ENCODE measurements at regions not wholly inside any gene's neighbourhood (a gene's known extent, or its start where the extent isn't known, plus 50 kb on each side); places are given as distances from the start of the nearest gene placed in this dataset.

DNA sequence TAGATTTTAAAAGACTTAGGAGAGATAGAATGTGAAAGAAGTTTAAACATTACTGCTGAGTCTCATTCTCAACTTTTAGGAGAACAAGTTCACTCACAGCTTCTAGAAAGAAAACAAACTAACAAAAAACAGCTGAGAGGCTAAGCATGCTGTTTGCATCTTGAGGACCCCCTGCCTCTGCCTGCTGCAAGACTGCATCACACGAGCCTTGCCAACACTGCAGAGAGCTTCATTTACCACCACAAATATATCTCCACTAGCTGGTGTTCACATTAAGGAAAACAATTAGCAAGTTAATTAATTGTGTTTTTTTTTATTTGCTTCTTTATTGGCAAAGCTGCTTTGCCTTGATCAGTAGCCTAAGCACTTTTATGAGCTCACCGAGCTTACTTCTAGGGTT lies 336.6 kb upstream of the KIAA1217 start:
- H3K36me3 Mint-ChIP-seq = no peaks in the 10 kb centered on the region
- H3K27ac Mint-ChIP-seq = no peak overlapping the region
- no peaks in the 10 kb centered on the region for H3K27me3 Mint-ChIP-seq
- H3K4me1 Mint-ChIP-seq = no peaks in the 10 kb centered on the region
- H3K4me3 Mint-ChIP-seq = no peak overlapping the region
- peaks cover 0 to 6% (median 4%) of the 10 kb centered on the region in 3 donors for H3K9me3 Mint-ChIP-seq

DNA sequence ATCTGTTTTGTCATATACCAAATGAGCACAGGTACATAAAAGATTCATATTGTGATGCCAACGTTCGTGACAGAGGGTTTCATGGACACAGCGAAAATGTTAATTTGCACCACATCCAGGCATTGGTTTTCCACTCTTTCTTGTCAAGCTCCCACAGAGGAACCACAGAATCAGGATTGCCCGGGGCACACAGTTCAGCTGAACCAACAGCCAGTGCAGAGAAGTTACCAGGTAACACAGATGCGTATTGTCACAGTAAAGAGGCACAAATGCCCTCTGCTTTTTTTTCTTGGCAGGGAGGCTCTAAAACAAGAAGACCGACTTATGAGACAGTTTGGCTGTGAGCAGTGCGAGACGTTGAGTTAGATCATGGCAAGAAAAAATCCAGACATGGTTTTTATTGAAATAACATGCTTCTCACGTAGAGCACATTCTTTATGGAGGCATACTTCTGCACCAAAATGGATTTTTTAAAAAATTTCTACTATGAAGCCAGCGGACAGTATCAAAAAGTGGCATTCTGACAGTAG lies 331.1 kb upstream of the KIAA1217 start:
- H3K9me3 Mint-ChIP-seq = peaks cover 0 to 4% (median 0%) of the 10 kb centered on the region in 3 donors
- H3K4me3 Mint-ChIP-seq = no peak overlapping the region
- no peak overlapping the region for H3K27ac Mint-ChIP-seq
- no peaks in the 10 kb centered on the region for H3K4me1 Mint-ChIP-seq
- no peaks in the 10 kb centered on the region for H3K27me3 Mint-ChIP-seq
- H3K36me3 Mint-ChIP-seq = peaks cover 3% of the 10 kb centered on the region

- Mint-ChIP-seq H3K4me3 (no peak overlapping the region), H3K27ac (no peak overlapping the region), H3K4me1 (no peaks in the 10 kb centered on the region), H3K9me3 (peaks cover 2 to 9% (median 2%) of the 10 kb centered on the region in 3 donors), H3K36me3 (peaks cover 3% of the 10 kb centered on the region), H3K27me3 (no peaks in the 10 kb centered on the region)
Measured at GRCh38 chr10:23884670-23885069, 324.3 kb upstream of the KIAA1217 start.

DNA sequence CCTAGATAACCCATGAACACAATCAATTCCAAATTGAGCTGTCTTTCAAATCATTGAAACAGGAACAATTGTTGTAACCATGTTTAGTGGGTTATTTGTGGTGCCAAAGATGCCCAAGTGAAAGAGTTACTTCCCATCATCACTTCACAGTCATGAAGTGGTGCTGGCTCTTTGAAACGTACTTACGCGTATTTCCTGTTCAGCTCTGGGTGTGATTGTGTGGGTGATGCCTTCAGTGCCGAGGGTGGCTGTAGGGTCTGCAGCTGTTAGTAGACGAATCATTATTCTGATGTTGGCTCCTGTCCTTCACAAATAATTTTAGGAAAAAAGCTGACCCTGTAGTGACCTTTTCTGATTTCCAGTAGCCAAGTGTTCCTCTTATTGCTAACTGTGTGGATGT lies 323.1 kb upstream of the KIAA1217 start:
- no peaks in the 10 kb centered on the region for H3K4me1 Mint-ChIP-seq
- H3K36me3 Mint-ChIP-seq = peaks cover 3% of the 10 kb centered on the region
- H3K27ac Mint-ChIP-seq = no peak overlapping the region
- no peaks in the 10 kb centered on the region for H3K27me3 Mint-ChIP-seq
- peaks cover 2 to 9% (median 2%) of the 10 kb centered on the region in 3 donors for H3K9me3 Mint-ChIP-seq
- no peak overlapping the region for H3K4me3 Mint-ChIP-seq

- Mint-ChIP-seq H3K36me3 (peaks cover 3% of the 10 kb centered on the region), H3K27ac (no peak overlapping the region), H3K27me3 (no peaks in the 10 kb centered on the region), H3K9me3 (peaks cover 2 to 12% (median 2%) of the 10 kb centered on the region in 3 donors), H3K4me3 (no peak overlapping the region), H3K4me1 (no peaks in the 10 kb centered on the region)
Measured at GRCh38 chr10:23886355-23886754, 322.6 kb upstream of the KIAA1217 start.

- no peak overlapping the region for H3K4me3 Mint-ChIP-seq
- H3K36me3 Mint-ChIP-seq = no peaks in the 10 kb centered on the region
- H3K4me1 Mint-ChIP-seq = no peaks in the 10 kb centered on the region
- no peaks in the 10 kb centered on the region for H3K27me3 Mint-ChIP-seq
- H3K9me3 Mint-ChIP-seq = peaks cover 0 to 9% (median 2%) of the 10 kb centered on the region in 3 donors
- no peak overlapping the region for H3K27ac Mint-ChIP-seq
Measured at GRCh38 chr10:23891301-23891700, 317.6 kb upstream of the KIAA1217 start.

DNA sequence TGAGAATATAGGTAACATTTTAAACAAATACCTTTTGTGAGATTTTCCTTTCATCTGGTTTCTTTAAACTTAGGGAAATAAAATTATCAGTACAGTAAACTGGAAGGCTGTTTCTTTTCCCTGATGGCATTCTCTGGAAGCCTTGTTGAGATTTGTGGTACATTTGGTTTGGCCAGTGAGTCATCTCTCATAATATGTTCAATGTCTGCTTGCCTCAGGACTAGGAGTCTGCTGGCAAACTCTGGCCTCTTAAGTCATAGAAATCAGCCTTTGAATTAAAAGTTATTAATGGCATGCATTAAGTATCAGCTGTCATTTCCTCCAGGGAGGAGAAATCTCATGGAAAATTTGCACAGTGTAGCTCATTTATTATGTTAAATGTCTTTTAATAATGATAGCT lies 316.6 kb upstream of the KIAA1217 start:
- Mint-ChIP-seq H3K36me3 (no peaks in the 10 kb centered on the region), H3K9me3 (peaks cover 0 to 14% (median 2%) of the 10 kb centered on the region in 3 donors), H3K4me1 (no peaks in the 10 kb centered on the region)

GRCh38 chr10:23897267-23897666 lies 311.7 kb upstream of the KIAA1217 start:
- peaks cover 0 to 12% (median 2%) of the 10 kb centered on the region in 3 donors for H3K9me3 Mint-ChIP-seq
- H3K36me3 Mint-ChIP-seq = no peaks in the 10 kb centered on the region
- no peaks in the 10 kb centered on the region for H3K27me3 Mint-ChIP-seq
- H3K4me1 Mint-ChIP-seq = no peaks in the 10 kb centered on the region
- H3K4me3 Mint-ChIP-seq = no peak overlapping the region
- H3K27ac Mint-ChIP-seq = no peak overlapping the region

More for the DNA sequence above, 316.6 kb upstream of the KIAA1217 start:
- Mint-ChIP-seq H3K4me3 (no peak overlapping the region), H3K27ac (no peak overlapping the region), H3K27me3 (no peaks in the 10 kb centered on the region)

DNA sequence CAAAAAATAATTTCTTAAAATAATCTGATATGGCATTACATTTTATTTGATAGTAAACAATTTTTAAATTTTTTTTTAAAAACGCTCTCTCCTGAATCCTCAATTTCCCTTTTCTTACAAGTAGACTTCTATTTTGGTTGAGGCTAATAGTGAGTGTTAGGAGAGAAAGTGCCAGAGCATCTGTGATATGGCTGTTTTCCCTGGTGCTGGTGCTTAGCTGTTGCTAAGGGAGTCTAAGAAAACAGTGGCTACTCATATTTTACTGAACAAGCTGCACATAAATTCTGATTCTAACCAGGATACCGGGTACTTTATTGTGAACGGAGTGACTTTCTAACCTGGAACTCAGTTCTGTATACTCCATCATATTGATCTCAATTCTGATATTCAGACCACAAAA lies 311.1 kb upstream of the KIAA1217 start:
- Mint-ChIP-seq H3K4me1 (no peaks in the 10 kb centered on the region), H3K27me3 (no peaks in the 10 kb centered on the region), H3K4me3 (no peak overlapping the region), H3K9me3 (peaks cover 0 to 16% (median 2%) of the 10 kb centered on the region in 3 donors), H3K27ac (no peak overlapping the region), H3K36me3 (no peaks in the 10 kb centered on the region)

DNA sequence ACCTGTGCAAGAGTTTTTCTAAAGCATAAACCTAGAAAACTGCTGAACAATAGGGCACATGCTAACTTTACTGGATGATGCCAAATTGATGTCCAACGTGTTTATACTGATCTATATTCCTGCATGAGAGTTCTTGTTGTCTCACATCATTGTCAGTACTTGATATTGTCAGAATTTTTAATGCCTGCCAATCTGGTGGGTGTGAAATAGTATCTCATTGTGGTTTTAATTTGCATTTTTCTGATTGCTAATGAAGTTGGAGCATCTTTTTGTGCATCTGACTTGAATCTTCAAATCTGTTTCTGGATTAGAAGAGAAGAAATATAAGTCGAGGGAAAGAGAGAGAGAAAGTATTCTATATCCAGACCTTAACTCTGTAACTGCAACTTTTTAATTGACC lies 309.8 kb upstream of the KIAA1217 start:
- Mint-ChIP-seq H3K4me3 (no peak overlapping the region), H3K9me3 (peaks cover 0 to 18% (median 2%) of the 10 kb centered on the region in 3 donors), H3K36me3 (no peaks in the 10 kb centered on the region)

DNA sequence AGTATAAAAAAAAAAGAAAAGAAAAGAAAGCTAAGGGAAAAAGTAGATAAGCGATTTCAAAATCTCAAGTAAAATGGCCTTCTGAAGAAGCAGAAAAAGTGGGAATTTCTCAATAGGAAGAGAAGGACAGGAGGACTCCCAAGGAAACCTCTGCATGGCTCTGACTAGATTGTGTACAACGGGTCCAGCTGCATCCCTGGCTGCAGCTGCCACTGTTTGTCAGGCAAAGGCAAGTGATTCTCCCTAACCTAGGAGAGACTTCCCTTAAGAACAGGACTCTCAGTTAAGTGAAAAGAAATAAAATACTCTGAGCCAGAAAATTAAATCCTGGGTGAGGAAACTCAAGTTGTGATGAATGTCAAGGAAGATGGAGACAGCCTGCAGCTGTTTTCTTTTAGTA lies 298.6 kb upstream of the KIAA1217 start:
- Mint-ChIP-seq H3K27me3 (no peaks in the 10 kb centered on the region), H3K36me3 (no peaks in the 10 kb centered on the region), H3K4me3 (no peak overlapping the region), H3K27ac (no peak overlapping the region), H3K4me1 (no peaks in the 10 kb centered on the region), H3K9me3 (peaks cover 0 to 10% (median 7%) of the 10 kb centered on the region in 3 donors)

More for the DNA sequence above, 309.8 kb upstream of the KIAA1217 start:
- H3K4me1 Mint-ChIP-seq = no peaks in the 10 kb centered on the region
- H3K27me3 Mint-ChIP-seq = no peaks in the 10 kb centered on the region
- H3K27ac Mint-ChIP-seq = no peak overlapping the region

DNA sequence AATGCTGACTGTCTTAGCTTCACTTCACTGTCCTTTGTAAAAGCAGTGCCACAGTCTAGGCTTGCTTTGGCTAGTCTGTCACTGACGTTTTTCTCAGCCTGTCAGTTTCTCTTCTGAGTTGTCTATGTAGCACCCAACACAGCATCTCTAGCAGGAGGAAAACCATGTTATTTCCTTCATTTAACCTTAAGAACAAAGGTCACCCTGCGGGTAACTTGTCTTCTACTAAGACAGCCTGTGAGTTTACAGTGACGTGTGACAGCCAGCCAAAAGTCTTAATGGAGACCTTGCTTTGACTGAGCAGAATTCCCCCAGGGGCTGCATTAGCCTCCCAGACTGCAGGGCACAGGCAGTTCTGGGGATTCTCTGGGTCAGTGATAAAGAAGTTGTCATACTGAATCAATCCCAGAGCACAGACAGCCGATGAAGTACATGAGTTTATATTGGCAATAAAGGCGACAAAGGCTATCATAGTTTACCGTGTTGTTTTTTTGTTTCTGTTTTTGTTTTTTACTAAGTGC lies 296.0 kb upstream of the KIAA1217 start:
- Mint-ChIP-seq H3K4me3 (no peak overlapping the region), H3K36me3 (no peaks in the 10 kb centered on the region), H3K27ac (no peak overlapping the region), H3K27me3 (no peaks in the 10 kb centered on the region), H3K9me3 (peaks cover 2 to 7% (median 7%) of the 10 kb centered on the region in 3 donors), H3K4me1 (no peaks in the 10 kb centered on the region)

DNA sequence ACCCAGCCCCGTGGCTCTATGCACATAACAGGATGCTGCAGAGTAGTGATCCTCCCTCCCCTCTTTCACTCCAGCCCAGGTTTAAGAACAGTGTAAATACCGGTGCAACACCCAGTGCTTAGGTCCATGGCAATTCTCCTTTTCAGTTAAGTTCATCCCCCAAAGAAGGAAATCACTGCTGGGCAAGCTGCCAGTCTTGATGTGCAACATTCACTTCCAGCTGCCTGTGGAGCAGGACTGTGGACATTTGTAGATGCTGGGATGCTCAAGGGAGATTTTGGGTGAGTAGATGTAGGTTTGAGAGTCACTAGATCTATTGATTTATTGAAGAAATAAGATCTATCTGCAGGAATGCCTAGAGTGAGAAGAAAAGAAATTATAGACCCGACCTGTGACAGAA lies 294.3 kb upstream of the KIAA1217 start:
- no peaks in the 10 kb centered on the region for H3K36me3 Mint-ChIP-seq
- H3K4me3 Mint-ChIP-seq = no peak overlapping the region
- no peaks in the 10 kb centered on the region for H3K27me3 Mint-ChIP-seq
- H3K27ac Mint-ChIP-seq = no peak overlapping the region
- H3K9me3 Mint-ChIP-seq = peaks cover 2 to 6% (median 3%) of the 10 kb centered on the region in 3 donors
- H3K4me1 Mint-ChIP-seq = no peaks in the 10 kb centered on the region

- Mint-ChIP-seq H3K9me3 (peaks cover 3 to 16% (median 10%) of the 10 kb centered on the region in 3 donors), H3K27me3 (no peaks in the 10 kb centered on the region), H3K36me3 (no peaks in the 10 kb centered on the region), H3K4me3 (no peak overlapping the region), H3K4me1 (no peaks in the 10 kb centered on the region), H3K27ac (no peak overlapping the region)
Measured at GRCh38 chr10:23917251-23917840, 291.6 kb upstream of the KIAA1217 start.

DNA sequence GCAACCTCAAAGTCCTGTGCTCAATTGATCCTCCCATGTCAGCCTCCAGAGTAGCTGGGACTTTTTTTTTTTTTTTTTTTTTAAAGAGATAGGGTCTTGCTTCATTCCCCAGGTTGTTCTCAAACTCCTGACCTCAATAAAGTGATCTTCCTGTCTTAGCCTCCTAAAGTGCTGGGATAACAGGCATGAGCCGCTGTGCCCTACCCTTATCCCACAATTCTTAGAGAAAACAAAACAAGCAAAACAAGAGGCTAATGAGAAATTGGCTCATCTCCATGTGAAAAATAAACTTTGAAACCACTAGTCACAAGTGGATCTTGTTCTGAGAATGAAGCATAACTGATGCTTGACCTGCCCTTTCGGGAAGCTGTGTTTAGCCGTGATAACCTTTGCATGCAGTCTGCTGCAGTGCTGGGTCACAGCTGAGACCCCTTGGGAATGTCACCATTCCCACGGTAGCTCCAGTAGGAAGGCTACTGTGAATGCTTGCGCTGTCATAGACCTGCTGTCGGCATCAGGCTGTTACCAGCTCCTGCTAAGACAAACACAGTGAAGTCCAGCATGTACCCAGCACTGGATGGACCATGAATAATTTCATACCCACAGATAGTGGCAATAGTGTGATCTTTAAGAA lies 290.7 kb upstream of the KIAA1217 start:
- H3K4me3 Mint-ChIP-seq = no peak overlapping the region
- no peaks in the 10 kb centered on the region for H3K27me3 Mint-ChIP-seq
- H3K27ac Mint-ChIP-seq = no peak overlapping the region
- no peaks in the 10 kb centered on the region for H3K4me1 Mint-ChIP-seq
- H3K9me3 Mint-ChIP-seq = peaks cover 3 to 16% (median 14%) of the 10 kb centered on the region in 3 donors
- no peaks in the 10 kb centered on the region for H3K36me3 Mint-ChIP-seq

DNA sequence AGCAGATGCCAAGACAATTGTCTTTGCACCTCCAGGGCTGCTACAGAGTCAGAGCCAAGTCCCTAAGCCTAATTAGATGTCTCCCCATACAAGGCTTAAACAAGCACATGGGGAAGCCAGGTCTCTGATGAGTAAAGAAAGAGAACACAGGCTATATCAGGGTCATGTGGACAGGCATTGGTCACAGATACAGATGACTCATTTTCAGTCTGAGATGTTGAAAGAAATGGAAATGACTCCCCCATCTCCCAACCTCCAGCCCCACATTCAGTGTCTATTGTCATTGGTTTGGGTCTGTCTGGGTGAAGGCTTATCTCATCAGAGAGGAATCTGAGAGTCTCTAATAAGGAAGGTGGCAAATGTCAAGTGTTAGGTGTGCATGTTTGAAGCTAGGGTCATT lies 290.1 kb upstream of the KIAA1217 start:
- no peaks in the 10 kb centered on the region for H3K4me1 Mint-ChIP-seq
- no peak overlapping the region for H3K4me3 Mint-ChIP-seq
- H3K27ac Mint-ChIP-seq = no peak overlapping the region
- H3K36me3 Mint-ChIP-seq = no peaks in the 10 kb centered on the region
- peaks cover 3 to 16% (median 16%) of the 10 kb centered on the region in 3 donors for H3K9me3 Mint-ChIP-seq
- no peaks in the 10 kb centered on the region for H3K27me3 Mint-ChIP-seq
